ENCODE measurements at regions not wholly inside any gene's neighbourhood (a gene's known extent, or its start where the extent isn't known, plus 50 kb on each side); places are given as distances from the start of the nearest gene placed in this dataset.

- DNase-seq (no peak), ATAC-seq (no peak)
- H3K4me1 ChIP-seq: no peaks in the 10 kb centered on the region
- H3K36me3 ChIP-seq (ENCODE audit: insufficient read depth in 1 of 2, low read depth in 1 of 2): no peaks in the 10 kb centered on the region
- no peak for TF ChIP-seq CTCF (IDR thresholded peaks at IDR 0.05)
- 86 to 95% (median 92%) methylated on average over 3 of the region's 3 CpGs for WGBS, 3 donors
- H3K27ac ChIP-seq: no peak overlapping the region
- intact Hi-C loops (cut with DNase I): no loop called here
- no peak overlapping the region for H3K4me3 ChIP-seq
- H3K9me3 ChIP-seq: no peaks in the 10 kb centered on the region
- H3K27me3 ChIP-seq (ENCODE audit: insufficient read depth in 3 of 3, low read length in 2 of 3): no peaks in the 10 kb centered on the region
These were observed 180.5 kb upstream of the RIOK2 start for GRCh38 chr5:97363577-97363976.

GRCh38 chr5:97364731-97365130 lies 181.7 kb upstream of the RIOK2 start:
- WGBS, 3 donors: 7 to 19% (median 15%) methylated on average over 1 of the region's 1 CpG
- Histone ChIP-seq H3K4me1 (no peaks in the 10 kb centered on the region), H3K4me3 (no peak overlapping the region), H3K9me3 (no peaks in the 10 kb centered on the region), H3K36me3 (ENCODE audit: insufficient read depth in 1 of 2, low read depth in 1 of 2) (no peaks in the 10 kb centered on the region), H3K27ac (no peak overlapping the region), H3K27me3 (ENCODE audit: insufficient read depth in 3 of 3, low read length in 2 of 3) (no peaks in the 10 kb centered on the region)
- intact Hi-C loops (cut with DNase I): no loop called here
- no peak for DNase-seq
- ATAC-seq: no peak
- no peak for TF ChIP-seq CTCF (IDR thresholded peaks at IDR 0.05)

GRCh38 chr5:97365163-97365845 lies 182.3 kb upstream of the RIOK2 start:
- ATAC-seq: no peak
- Histone ChIP-seq H3K4me3 (no peak overlapping the region), H3K27me3 (ENCODE audit: insufficient read depth in 3 of 3, low read length in 2 of 3) (no peaks in the 10 kb centered on the region), H3K36me3 (ENCODE audit: insufficient read depth in 1 of 2, low read depth in 1 of 2) (no peaks in the 10 kb centered on the region), H3K27ac (no peak overlapping the region), H3K4me1 (no peaks in the 10 kb centered on the region), H3K9me3 (no peaks in the 10 kb centered on the region)
- no peak for TF ChIP-seq CTCF (IDR thresholded peaks at IDR 0.05)
- intact Hi-C loops (cut with DNase I): no loop called here
- DNase-seq: no peak

- ATAC-seq: no peak
- 74 to 81% (median 75%) methylated on average over 4 of the region's 4 CpGs for WGBS, 3 donors
- intact Hi-C loops (cut with DNase I): no loop called here
These were observed 182.9 kb upstream of the RIOK2 start for GRCh38 chr5:97365918-97366317.

More at GRCh38 chr5:97365918-97366317, 182.9 kb upstream of the RIOK2 start:
- H3K9me3 ChIP-seq: no peaks in the 10 kb centered on the region
- H3K4me1 ChIP-seq: no peaks in the 10 kb centered on the region
- H3K27me3 ChIP-seq (ENCODE audit: insufficient read depth in 3 of 3, low read length in 2 of 3): no peaks in the 10 kb centered on the region
- H3K4me3 ChIP-seq: no peak overlapping the region
- no peak overlapping the region for H3K27ac ChIP-seq
- TF ChIP-seq CTCF (IDR thresholded peaks at IDR 0.05): no peak
- no peaks in the 10 kb centered on the region for H3K36me3 ChIP-seq (ENCODE audit: insufficient read depth in 1 of 2, low read depth in 1 of 2)
- no peak for DNase-seq
